Fibroblast of villous mesenchyme (primary cell): ENCODE measurements at regions not wholly inside any gene's neighbourhood (a gene's known extent, or its start where the extent isn't known, plus 50 kb on each side); places are given as distances from the start of the nearest gene placed in this dataset.

Source experiments
- DNase-seq: peaks from one replicate; pipeline ENCODE4 v3.0.0-alpha.2; 2010; ENCODE audit warnings: low read depth
- H3K4me3 ChIP-seq: 2 replicates; pipeline ENCODE4 v1.5.1; 2011; ENCODE audit warnings: low read depth, mild to moderate bottlenecking, low read length
- TF ChIP-seq, protein P1 (sequence below): IDR thresholded peaks from 2 replicates; pipeline ENCODE4 v1.5.1; 2012; ENCODE audit warnings: low read depth, mild to moderate bottlenecking, low read length; ENCODE audit not compliant: insufficient read depth

GRCh38 chr1:80076469-80076868 lies 1069.9 kb upstream of the ADGRL4 start:
- H3K4me3 ChIP-seq = no peak overlapping the region

GRCh38 chr1:80075351-80075750 lies 1068.8 kb upstream of the ADGRL4 start:
- no peak for DNase-seq
- TF ChIP-seq, protein P1, sequence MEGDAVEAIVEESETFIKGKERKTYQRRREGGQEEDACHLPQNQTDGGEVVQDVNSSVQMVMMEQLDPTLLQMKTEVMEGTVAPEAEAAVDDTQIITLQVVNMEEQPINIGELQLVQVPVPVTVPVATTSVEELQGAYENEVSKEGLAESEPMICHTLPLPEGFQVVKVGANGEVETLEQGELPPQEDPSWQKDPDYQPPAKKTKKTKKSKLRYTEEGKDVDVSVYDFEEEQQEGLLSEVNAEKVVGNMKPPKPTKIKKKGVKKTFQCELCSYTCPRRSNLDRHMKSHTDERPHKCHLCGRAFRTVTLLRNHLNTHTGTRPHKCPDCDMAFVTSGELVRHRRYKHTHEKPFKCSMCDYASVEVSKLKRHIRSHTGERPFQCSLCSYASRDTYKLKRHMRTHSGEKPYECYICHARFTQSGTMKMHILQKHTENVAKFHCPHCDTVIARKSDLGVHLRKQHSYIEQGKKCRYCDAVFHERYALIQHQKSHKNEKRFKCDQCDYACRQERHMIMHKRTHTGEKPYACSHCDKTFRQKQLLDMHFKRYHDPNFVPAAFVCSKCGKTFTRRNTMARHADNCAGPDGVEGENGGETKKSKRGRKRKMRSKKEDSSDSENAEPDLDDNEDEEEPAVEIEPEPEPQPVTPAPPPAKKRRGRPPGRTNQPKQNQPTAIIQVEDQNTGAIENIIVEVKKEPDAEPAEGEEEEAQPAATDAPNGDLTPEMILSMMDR = no peak
- H3K4me3 ChIP-seq = no peak overlapping the region

More at GRCh38 chr1:80076469-80076868, 1069.9 kb upstream of the ADGRL4 start:
- TF ChIP-seq, protein P1 = no peak
- DNase-seq = no peak

GRCh38 chr1:80072563-80072962 lies 1066.0 kb upstream of the ADGRL4 start:
- no peak for DNase-seq
- TF ChIP-seq, protein P1 = no peak
- H3K4me3 ChIP-seq = no peak overlapping the region

- no peak overlapping the region for H3K4me3 ChIP-seq
- DNase-seq = no peak
- TF ChIP-seq, protein P1 = no peak
Observed at GRCh38 chr1:80066060-80066459, 1059.5 kb upstream of the ADGRL4 start.

DNA sequence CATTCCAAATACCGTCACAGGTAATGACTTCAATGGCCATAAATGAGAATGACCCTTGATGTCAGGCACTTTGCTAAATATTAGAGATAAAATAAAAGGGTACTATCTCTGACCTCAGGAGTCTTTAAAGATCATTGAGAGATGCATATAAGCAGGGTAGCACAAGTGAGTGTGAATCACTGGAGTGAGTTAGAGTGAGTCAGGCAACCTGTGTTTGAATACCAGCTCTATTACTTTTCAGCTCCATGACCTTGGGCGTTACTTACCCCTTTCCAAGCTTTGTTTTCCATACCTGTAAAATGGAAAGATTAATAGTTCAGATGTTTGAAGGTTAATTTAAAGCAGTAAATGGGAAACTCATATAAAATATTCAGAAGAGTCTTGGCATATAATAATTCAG lies 1058.0 kb upstream of the ADGRL4 start:
- H3K4me3 ChIP-seq = no peak overlapping the region
- DNase-seq = no peak
- TF ChIP-seq, protein P1 = no peak

DNA sequence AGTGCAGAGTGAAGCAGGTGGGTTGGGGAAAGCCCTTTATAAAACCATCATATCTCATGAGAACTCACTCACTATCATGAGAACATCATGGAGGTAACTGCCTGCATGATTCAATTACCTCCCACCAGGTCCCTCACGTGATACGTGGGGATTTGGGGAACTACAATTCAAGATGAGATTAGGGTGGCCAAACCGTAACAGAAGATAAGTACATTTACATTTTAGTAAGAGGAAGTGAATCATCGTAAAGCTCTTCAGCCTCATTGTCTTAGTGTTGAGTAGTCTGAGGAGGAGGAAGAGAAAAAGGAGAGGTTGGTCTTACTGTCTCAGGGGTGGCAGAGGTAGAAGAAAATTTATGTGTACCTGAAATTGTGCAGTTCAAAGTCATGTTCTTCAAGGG lies 1053.4 kb upstream of the ADGRL4 start:
- H3K4me3 ChIP-seq = no peak overlapping the region
- DNase-seq = no peak
- TF ChIP-seq, protein P1 = no peak

DNA sequence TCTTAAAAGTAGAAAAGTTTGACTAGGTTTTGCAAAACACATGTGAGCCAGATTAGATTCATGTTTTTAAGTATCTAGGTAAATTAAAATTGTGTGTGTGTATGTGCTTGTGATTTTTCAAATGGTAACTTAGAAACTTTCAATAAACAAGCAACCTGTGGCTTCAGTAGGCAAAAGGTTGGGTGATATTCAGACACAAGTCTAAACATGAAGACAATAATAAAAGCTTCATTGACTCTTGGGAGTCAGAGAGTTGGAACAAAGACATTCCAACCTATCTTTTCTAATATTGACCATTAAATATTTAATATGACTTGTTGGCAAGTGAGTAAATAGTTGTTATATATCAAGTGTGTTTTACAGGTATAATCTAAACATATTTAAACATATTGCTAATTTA lies 1049.6 kb upstream of the ADGRL4 start:
- no peak for DNase-seq
- TF ChIP-seq, protein P1 = no peak
- no peak overlapping the region for H3K4me3 ChIP-seq
